ENCODE measurements at regions not wholly inside any gene's neighbourhood (a gene's known extent, or its start where the extent isn't known, plus 50 kb on each side); places are given as distances from the start of the nearest gene placed in this dataset.

- TF ChIP-seq CTCF (IDR thresholded peaks at IDR 0.05; ENCODE audit: poor library complexity) (no peak), EZH2 (IDR thresholded peaks at IDR 0.05; ENCODE audit: borderline replicate concordance) (no peak), EZH2phosphoT487 (IDR thresholded peaks at IDR 0.05; ENCODE audit: low read depth, severe bottlenecking, unreplicated experiment) (no peak)
Measured at GRCh38 chr3:104696470-104696869, 670.2 kb upstream of the ALCAM start.
